ENCODE measurements at regions not wholly inside any gene's neighbourhood (a gene's known extent, or its start where the extent isn't known, plus 50 kb on each side); places are given as distances from the start of the nearest gene placed in this dataset.

GRCh38 chr7:16265863-16266458 lies 155.4 kb downstream of the CRPPA start (continued):
- TF ChIP-seq PRDM10 (IDR thresholded peaks at IDR 0.05; ENCODE audit: partially characterized antibody) (peak; percentile 46), MAFG (tag; conservative IDR thresholded peaks at IDR 0.05) (no peak), HMG20A (CRISPR knock-in tag; conservative IDR thresholded peaks at IDR 0.05) (no peak), NFATC3 (IDR thresholded peaks at IDR 0.05) (no peak), FOS (IDR thresholded peaks at IDR 0.05; ENCODE audit: extremely low read depth, insufficient read length) (no peak), HDAC8 (tag; IDR thresholded peaks at IDR 0.05) (no peak), SMARCC2 (IDR thresholded peaks at IDR 0.05; ENCODE audit: low read depth) (no peak), DDX20 (tag; IDR thresholded peaks at IDR 0.05; ENCODE audit: low read depth) (peak; percentile 18; the same call in 1 of the 2 replicates), GATAD2A (IDR thresholded peaks at IDR 0.05) (no peak), ZC3H4 (CRISPR knock-in tag; IDR thresholded peaks at IDR 0.05; ENCODE audit: borderline replicate concordance) (no peak), U2AF1 (optimal IDR thresholded peaks at IDR 0.05; ENCODE audit: low read depth, low read length) (no peak), TEAD2 (tag; IDR thresholded peaks at IDR 0.05) (no peak), SMAD2 (IDR thresholded peaks at IDR 0.05; ENCODE audit: low read depth, low read length) (no peak), SAP30 (IDR thresholded peaks at IDR 0.05; ENCODE audit: borderline replicate concordance, insufficient read depth, low read depth, low read length, poor library complexity, severe bottlenecking) (no peak), HSF4 (CRISPR knock-in tag; IDR thresholded peaks at IDR 0.05; ENCODE audit: borderline replicate concordance) (no peak), BRD9 (IDR thresholded peaks at IDR 0.05; ENCODE audit: low read depth, partially characterized antibody) (peak; percentile 27), NFE2L1 (tag; IDR thresholded peaks at IDR 0.05; ENCODE audit: borderline replicate concordance, low read depth) (no peak), TRIM25 (IDR thresholded peaks at IDR 0.05; ENCODE audit: borderline replicate concordance) (no peak), SNRNP70 (optimal IDR thresholded peaks at IDR 0.05; ENCODE audit: low read depth, low read length) (no peak)
- TF ChIP-seq, protein P1, sequence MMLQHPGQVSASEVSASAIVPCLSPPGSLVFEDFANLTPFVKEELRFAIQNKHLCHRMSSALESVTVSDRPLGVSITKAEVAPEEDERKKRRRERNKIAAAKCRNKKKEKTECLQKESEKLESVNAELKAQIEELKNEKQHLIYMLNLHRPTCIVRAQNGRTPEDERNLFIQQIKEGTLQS (IDR thresholded peaks at IDR 0.05): no peak
- TF ChIP-seq, protein P1 (CRISPR knock-in tag; conservative IDR thresholded peaks at IDR 0.05): no peak
- TF ChIP-seq, protein P2, sequence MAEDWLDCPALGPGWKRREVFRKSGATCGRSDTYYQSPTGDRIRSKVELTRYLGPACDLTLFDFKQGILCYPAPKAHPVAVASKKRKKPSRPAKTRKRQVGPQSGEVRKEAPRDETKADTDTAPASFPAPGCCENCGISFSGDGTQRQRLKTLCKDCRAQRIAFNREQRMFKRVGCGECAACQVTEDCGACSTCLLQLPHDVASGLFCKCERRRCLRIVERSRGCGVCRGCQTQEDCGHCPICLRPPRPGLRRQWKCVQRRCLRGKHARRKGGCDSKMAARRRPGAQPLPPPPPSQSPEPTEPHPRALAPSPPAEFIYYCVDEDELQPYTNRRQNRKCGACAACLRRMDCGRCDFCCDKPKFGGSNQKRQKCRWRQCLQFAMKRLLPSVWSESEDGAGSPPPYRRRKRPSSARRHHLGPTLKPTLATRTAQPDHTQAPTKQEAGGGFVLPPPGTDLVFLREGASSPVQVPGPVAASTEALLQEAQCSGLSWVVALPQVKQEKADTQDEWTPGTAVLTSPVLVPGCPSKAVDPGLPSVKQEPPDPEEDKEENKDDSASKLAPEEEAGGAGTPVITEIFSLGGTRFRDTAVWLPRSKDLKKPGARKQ (CRISPR knock-in tag; IDR thresholded peaks at IDR 0.05): no peak
